LNCaP clone FGC (cell line): ENCODE measurements at regions not wholly inside any gene's neighbourhood (a gene's known extent, or its start where the extent isn't known, plus 50 kb on each side); places are given as distances from the start of the nearest gene placed in this dataset.
"Not testable (repeated sequence)": the region's sequence is repeated elsewhere in the genome, so short reads cannot be mapped to it uniquely, and the experiment has no call there.

Source experiments
- DNase-seq: peaks from one replicate; pipeline ENCODE4 v3.0.0-alpha.2; 2011; ENCODE audit warnings: low read depth
- H3K4me3 ChIP-seq: 2 replicates; pipeline ENCODE4 v1.5.1; 2011; ENCODE audit warnings: mild to moderate bottlenecking, low read depth, low read length, control low read depth
- CTCF ChIP-seq: IDR thresholded peaks from 2 replicates; pipeline ENCODE4 v1.5.1; 2012; ENCODE audit warnings: mild to moderate bottlenecking; ENCODE audit not compliant: control insufficient read depth, insufficient read depth; ENCODE audit errors: extremely low read depth

DNA sequence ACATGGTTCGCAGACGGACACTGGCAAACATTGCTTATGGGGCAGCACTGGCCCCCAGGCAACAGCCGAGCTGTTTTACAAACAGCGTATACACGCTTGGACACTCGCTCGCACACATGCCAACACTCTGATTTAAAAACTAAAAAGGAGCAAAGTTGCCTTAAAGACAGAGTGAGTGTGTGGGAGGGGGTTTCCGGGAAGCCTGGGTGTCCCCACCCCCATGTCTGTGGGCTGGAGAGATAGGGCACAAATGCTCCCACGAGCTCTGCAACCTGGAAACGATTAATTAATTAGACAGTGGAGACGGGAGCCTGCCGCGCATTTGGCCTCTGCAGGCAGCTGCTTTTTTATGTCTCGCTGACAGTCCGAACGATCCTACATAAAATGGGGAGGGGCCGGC is 107.9 kb upstream of the ZNF469 start:
- H3K4me3 ChIP-seq, result no peak overlapping the region
- TF ChIP-seq CTCF, result no peak
- DNase-seq, result no peak

DNA sequence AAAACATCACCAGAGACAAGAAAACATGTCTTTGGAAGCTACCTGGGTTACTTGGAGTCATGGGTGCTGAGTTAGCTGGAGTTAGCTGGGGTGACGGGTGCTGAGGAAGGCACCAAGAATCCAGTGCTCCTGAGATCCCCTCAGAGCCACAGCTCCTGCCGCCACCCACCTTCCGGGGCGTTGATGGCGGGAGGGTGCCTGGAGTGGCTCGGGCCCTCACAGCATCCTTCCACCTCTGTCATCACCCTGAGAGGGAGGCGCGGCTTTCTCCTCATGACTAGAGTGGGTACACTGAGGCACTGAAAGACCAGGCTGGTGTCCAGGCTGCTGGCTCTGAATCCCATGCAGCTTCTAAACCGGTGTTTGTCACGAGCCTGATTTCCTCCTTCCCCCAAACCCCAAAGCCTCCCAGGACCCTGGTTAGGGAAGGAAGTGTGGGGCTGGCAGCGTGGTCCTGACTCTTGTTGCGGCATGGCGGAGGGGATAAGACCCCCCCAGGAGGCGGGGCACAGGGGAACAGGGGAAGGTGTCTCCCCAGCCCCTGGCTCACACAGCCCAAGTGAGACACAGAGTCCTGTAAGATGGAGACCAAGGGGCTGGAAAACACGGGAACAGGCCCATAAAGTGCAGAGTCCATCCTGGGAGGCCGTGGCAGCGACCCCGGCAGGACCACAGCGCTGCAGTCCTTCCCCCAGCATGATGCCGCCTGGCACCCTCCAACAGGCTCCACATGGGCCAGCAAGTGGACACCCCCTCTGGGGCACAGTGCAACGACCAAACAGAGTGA is 107.2 kb upstream of the ZNF469 start:
- not testable (repeated sequence) for DNase-seq, H3K4me3 ChIP-seq

DNA sequence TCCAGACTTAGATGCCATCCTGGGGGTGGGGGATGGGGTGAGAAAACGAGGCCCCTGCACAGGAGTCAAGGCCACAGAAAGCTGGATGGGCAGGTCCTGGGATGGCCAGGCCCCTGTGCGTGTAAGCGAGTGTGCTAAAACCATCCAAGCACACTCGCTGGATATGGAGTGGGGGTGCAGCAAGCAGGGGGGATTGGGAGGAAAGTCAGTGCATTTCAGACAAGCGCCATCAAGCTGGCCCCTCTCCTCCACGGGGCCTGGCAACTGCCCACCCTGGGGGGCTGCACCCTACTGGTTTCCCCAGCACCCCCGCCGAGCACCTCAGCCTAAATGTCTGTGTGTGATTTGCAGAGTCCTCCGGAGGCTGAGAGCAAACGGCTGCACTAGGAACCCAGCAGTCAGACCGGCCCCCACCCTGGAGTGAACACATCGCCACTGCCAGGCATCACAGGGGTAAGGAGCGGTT is 106.6 kb upstream of the ZNF469 start:
- DNase-seq, H3K4me3 ChIP-seq: not testable (repeated sequence)

- H3K4me3 ChIP-seq, result no peak overlapping the region
- TF ChIP-seq CTCF, result no peak
- no peak for DNase-seq
Observed at GRCh38 chr16:88276591-88276990, 106.2 kb upstream of the ZNF469 start.

GRCh38 chr16:88279998-88280397 is 102.8 kb upstream of the ZNF469 start:
- no peak for TF ChIP-seq CTCF

DNA sequence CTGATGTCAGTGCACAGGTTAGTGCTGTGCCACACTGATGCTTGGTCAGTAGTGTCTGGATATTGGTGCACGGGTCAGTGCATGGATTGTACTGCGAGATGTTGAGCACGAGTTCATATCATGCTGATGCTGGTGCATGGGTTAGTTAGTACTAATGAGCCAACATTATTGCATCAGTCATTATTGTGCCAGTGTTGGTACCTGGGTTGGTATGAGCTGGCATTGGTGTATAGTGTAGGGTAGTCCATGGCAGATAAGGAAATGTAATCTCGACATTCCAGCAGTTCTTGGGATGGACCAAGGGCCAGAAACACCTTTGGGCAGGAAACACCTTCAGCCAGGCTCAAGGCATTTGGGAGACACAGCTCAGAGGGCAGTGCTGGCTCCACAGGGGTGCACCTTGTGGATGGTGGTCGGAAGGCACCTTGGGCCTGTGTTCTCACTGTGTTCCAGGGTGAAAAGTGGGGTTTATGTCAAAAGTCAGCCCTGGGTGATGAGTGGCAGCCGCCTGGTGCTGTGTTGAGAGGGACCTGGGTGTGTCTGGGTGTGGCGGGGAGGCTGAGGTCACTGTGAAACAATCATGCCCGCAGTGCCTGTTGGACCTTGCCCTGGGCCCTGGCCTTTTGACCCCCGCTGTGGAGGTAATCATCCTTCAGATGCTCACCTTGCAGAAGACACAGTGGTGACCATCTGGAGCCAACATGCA is 100.7 kb upstream of the ZNF469 start:
- H3K4me3 ChIP-seq, result no peak overlapping the region

More at GRCh38 chr16:88279998-88280397, 102.8 kb upstream of the ZNF469 start:
- DNase-seq, result no peak
- H3K4me3 ChIP-seq, result no peak overlapping the region

DNA sequence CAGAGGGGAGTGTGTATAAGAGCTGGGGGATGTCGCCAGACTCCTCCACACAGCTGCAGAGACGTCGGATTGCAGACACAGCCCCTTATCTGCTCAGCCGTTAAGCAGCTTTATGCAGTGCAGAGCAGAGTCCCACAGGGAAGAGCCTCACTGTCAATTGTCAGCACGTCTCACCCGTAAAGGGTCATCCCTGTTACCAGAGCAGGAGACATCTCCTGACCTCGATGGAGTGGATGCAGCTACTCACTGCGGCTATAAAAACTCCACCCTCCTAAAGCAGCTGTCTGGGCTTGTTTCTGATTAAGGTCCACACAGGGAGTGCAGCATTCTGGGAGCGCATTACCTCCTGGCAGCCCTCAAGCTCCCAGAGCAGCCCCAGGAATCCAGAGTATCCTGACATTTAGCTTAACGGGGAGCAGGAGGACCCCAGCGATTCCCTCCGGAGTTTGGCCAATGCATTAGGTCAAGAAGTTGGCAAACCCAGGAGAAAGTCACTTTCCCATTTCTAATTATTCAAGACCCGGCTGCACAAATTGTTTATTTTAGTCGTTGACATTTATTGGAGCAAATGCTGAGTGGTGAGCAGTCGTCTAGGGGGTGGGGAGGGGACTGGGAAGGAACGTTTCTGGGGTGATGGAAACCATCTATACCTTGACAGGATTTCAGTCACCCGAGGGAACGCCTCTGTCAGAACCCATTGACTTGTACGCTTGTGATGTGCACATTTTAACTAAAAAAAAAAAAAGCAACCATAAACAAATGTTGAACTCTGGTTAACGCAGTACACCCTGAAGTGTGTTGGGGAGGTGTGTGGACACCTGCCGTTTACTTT is 100.0 kb upstream of the ZNF469 start:
- no peak overlapping the region for H3K4me3 ChIP-seq
- no peak for DNase-seq
- TF ChIP-seq CTCF, result no peak

More for the DNA sequence above, 100.7 kb upstream of the ZNF469 start:
- TF ChIP-seq CTCF, result no peak
- DNase-seq, result no peak
